CD4-positive, alpha-beta T cell treated with Interferon alpha-2 for 1 hour (primary cell): ENCODE measurements at regions not wholly inside any gene's neighbourhood (a gene's known extent, or its start where the extent isn't known, plus 50 kb on each side); places are given as distances from the start of the nearest gene placed in this dataset.

ENCODE experiments used
- DNase-seq, 2 donors: peaks; one replicate each; pipeline ENCODE4 v3.0.0-alpha.2; 2020 to 2022

DNA sequence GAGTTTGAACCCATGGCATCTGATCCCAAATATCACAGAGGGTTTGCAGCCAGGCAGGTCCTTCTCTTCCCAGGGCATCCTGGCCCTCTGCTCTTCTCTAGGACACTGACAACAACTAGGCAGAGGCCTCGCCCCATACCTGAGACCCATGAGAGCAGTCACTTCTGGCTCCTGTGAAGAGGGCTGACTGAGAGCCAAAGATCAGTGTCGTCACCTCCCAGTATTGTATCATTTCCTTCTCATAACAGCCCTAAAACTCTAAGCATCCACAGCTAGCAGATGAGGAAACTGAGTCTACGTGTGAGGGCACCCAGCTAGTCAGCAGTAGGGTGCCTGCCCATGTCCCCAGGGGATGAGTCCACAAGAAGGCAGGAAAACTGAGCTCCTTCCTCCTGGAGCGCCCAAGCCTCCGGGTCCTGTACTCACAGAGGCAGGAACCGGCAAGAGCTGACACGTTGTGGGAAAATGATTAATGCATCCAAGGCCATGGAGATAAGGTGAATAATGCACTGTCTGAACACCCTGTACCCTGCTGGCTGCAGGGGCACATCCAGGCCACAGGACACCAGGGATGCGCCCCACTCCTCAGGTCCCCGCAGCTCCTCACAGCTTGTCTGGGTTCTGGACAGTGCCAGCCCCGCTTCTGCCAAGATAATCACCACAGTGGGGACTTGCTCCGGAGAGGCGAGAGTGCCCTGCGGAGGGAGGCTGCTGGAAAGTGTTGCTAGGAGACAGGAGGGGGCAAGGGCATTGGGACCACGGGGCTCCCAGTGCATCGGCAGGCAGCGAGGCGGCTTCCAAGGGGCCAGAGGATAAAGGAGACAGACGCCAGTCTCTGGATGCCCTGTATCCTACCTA lies 340.0 kb downstream of the NPHP4 start:
- no peak for DNase-seq

GRCh38 chr1:5651473-5651872 lies 340.8 kb downstream of the NPHP4 start:
- DNase-seq, result no peak

DNA sequence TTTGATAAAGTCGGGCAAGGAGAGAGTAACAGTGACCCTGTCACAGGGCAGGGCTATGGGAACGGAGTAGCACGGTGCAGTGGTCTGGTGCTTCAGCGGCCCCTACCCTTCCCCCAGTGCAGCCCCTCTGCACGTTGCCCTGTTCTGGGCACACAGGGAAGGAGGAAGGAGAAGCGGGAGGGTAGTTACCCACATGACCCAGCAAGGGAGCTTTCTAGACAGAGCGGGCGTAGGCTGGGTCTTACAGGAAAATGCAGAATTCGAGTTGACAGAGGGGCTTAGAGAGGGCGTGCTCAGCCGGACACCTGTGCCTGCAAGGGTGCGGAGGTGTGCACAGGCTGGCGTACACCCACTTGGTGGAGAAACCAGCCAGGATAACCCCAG lies 341.2 kb downstream of the NPHP4 start:
- DNase-seq, result no peak

DNA sequence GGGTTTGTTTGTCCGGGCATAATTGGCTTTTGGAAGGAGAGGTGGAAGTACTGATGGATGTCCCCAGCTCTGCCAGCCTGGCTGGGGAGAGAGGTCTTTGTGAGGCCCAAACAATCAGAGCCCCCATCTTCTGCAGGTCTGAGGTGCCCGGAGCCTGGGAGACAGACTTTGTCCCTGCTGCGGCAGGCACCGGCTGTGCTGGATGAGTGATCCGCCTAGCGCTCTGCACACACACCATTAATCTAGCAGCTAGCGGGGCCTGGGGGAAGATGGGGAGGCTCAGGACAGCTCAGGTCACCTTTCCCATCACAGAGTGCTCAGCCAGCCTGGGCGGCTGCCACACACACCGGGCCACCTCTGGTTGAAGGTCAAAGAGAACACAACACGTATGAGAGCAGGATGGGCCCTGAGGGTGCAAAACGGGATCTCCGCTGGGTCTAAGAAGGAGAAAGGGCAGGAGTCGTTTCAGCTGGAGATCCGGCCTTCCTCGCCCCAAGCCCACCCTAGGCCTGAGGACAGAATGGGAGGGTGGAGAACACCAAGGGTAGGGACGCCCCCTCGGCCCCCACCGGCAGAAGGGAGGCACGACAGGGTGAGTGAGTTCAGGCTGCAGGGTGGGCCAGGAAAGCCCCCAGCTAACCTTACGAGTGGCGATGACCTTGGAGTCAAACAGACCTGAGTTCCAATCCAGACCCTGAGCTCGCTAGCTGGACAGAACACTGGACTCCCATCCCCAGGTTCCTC lies 341.8 kb downstream of the NPHP4 start:
- no peak for DNase-seq

DNA sequence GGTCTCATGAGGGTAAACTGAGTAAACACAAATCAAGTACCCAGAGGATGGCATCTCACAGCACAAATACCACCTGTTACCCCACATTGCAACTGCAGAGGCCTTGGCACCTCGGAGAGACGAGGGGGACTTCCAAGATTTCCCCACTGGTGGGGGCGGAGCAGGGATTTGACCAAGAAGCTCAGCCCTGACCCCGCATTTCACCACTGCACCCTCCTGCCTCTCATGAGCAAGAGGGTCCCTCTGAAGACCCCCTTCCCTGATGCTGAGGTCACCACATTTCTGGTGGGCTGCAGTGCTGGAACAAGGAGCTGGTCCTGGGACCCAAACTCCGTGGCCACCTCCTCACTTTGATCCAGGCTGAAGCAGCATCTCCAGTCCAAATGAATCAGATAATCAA lies 342.4 kb downstream of the NPHP4 start:
- DNase-seq, result no peak

DNA sequence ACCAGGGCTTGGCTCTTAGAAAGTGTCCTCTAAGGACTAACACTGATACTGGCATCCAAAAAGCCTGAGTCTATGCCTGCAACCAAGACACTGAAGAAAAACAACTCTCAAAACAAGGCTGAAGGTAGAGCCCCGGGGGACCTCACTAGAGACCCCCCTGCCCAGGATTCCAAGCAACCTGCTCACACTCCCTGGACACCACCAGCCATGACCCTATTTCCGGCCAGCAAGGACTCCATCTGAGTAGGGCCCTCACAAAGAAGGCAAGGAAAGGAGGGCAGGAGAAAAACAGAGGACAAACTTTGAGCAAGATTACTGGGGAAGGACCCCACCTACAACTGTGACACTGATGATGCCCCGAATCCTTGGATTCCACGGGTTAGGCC lies 343.1 kb downstream of the NPHP4 start:
- no peak for DNase-seq

- DNase-seq, result no peak
Measured at GRCh38 chr1:5648410-5649165, 343.6 kb downstream of the NPHP4 start.

GRCh38 chr1:5647234-5647633 lies 345.0 kb downstream of the NPHP4 start:
- no peak for DNase-seq

DNA sequence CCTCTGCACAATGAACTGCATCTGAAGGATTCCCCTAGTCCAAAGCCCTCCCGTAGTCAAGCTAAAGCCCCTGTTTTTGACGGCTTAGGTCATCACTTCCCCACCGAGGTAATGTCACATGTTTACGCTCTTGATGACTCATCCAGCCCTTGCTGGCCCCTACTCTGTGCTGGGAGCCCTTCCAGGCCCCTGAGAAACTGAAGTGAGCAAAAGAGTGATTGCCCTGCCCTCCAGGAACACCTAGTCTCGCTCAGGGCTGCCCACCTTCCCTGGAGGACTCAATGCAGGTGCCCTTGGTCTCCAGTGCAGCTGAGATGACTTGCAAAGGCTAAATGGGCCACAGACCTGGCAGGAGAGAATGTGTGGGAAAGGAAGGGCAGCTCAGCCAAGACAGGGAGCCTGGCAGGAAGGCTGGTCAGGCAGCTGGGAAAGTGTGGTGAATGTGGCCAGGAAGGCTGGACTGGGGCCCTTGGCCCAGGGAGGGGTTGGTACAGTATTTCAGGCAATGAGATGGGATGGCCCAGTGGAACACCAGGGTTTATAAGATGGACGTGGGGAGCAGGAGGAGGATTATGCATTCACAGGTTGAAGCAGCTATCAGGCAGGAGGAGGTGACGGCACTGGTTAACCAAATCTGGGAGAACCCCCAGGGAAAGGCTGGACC lies 345.6 kb downstream of the NPHP4 start:
- no peak for DNase-seq

DNA sequence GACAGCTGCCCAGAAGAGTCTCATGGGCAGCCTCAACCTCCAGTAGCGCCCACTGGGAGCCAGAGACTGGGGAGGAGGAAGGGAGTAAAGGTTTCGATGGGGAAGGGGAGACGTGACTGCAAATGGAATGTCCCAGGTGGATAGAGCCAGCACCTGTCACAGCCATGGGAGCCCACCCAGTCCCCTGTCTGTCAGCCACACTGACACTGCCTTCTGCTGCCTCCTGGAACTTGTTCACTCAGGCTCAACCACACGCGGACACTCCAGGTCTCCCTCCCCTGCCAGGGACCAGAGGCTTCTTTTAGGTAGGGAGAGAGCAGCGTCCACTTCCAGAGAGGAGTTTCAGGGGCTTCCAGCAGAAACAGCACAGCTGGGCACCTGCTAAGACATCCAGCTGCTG lies 346.3 kb downstream of the NPHP4 start:
- no peak for DNase-seq

GRCh38 chr1:5645135-5645399 lies 347.2 kb downstream of the NPHP4 start:
- no peak for DNase-seq

DNA sequence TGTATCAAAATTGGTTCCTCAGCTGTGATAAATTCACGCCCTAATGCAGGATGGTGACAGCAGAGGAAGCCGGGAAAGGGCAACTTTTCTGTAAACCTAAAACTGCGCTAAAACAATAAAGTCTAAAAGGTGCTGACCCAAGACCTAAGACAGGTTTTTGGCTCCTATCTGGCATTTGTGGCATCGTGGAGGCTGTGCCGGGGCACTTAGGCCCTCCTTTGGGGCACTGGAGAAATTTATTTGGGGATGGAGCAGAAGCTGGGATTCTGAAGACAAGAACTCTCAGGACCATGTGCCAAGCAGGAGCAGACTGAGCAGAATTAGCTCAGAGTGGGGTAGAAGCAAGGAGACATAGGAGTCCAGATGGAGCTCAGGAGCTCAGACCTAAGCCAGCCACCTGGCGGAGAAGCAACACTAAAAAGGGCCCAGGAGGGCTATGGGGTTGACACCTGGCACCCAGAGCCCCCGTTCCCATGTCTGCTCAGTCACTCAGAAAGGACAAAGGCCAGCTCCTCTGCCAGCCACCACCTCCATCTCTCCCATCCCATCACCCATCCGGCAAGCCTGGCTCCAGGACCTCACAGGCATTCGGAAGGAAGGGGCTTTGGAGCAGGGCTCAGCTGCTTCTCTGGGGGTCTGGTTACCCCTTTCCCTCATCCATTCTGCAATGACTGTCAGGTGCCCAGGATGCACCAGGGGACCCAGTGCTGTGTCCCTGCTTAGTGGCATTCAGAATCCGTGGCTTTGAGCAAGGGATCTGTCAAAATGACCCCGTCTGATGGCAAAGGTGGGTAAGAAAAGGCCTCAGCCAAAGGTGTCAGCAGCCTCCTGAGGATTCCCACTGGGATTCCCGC lies 347.7 kb downstream of the NPHP4 start:
- no peak for DNase-seq

- no peak for DNase-seq
Measured at GRCh38 chr1:5643360-5644107, 348.7 kb downstream of the NPHP4 start.

DNA sequence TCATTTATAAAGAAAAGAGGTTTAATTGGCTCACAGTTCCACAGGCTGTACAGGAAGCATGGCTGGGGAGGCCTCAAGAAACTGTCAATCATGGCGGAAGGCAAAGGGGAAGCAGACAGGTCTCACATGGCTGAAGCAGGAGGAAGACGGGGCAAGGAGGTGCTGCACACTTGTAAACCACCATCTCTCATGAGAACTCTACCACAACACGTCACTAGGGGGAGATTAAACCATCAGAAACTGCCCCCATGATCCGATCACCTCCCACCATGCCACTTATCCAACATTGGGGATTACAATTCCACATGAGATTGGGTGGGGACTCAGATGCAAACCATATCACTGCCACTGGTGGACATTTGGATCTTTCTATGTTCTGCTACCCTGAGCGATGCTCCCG lies 351.4 kb downstream of the NPHP4 start:
- DNase-seq, result peak in 1 of 2 donors; percentile 19

GRCh38 chr1:5639106-5639722 lies 353.0 kb downstream of the NPHP4 start:
- DNase-seq, result no peak

DNA sequence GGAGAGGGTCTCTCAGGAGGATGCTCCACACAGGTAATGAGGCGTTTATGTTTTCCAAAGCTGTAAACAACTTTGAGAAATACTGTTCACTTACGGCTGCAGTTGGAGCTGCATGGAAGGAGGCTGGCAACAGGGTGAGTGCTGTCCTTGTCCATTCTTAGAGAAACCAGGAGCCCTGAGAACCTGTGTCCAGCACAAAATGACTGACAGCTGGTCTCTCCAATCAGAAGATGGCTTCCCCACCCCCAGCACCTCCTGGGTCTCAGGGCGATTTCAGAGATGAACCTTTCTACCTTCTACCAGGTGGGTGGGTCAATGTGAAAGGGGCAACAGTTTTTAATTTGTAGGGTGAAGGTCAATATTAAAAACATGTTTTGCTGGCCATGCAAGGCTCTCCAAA lies 353.6 kb downstream of the NPHP4 start:
- DNase-seq, result no peak

DNA sequence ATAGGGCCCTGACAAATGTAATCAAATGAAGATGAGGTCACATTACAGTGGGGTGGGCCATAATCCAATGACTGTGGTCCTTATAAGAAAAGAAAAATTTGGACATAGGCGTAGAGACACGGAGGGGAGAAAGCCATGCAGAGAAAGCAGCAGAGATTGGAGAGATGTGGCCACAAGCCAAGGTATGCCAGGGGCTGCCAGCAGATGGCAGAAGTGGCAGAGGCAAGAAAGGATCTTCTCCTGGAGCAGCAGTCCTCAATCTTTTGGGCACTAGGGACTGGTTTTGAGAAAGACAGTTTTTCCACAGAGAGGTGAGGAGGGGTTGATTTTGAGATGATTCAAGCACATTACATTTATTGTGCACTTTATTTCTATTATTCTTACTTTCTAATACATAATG lies 355.1 kb downstream of the NPHP4 start:
- DNase-seq, result peak in 1 of 2 donors; percentile 44

DNA sequence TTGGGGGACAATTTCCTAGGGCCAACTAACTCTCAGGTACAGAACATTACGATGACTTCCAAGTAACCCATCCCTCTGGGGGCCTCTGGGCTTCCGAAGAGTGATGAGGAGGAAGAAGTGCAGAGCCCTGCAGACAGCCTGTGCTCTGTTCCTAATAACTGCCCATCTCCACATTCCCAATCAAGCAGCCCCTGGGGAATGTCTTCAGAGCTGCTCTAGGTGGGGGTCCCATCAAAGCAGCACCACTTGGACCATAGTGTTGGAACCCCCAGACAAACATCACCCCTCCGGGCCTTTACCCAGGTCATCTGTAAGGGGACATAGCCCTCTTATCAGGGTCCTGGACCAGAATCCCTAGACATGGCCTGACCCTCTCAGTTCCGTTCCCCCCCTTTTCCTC lies 357.3 kb downstream of the NPHP4 start:
- DNase-seq, result no peak

- no peak for DNase-seq
Measured at GRCh38 chr1:5632814-5633213, 359.4 kb downstream of the NPHP4 start.

DNA sequence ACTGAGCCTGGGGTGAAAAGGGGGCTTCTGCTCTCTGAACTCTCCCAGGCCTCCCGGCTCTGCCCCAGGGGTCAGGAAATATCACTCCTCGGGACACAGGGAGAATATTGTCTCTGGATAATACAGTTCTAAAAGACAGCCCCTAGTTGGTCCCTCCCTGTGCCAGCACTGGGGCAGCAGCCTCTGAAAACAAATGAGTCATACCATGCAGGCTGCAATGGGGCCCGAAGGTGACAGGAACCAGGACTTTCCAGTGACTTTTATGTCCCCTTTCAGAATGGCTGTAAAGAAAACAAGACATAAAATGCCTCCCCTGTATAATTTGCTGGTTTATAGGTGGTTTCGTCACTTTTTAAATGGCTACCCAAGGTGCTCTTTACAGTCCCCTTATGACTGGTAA lies 360.0 kb downstream of the NPHP4 start:
- no peak for DNase-seq

DNA sequence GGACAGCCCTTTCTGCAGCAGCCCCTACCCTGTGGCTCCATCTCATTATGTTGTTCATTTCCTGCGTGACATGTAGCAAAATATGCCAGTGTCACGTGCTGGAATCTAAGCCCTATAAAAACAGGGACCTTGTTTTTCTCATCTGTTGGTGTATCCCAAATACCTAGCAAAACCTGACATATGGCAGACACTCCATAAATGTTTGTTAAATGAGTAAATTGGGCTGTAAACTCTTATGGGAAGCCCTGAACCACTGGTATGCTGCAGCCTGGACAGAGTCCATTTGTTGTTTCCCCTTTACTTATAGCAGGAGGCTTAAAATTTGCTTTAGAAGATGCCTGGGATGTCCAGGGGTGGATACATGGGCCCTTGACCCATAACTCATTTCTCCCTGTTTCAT lies 363.8 kb downstream of the NPHP4 start:
- DNase-seq, result no peak
